ENCODE measurements at regions not wholly inside any gene's neighbourhood (a gene's known extent, or its start where the extent isn't known, plus 50 kb on each side); places are given as distances from the start of the nearest gene placed in this dataset.

DNA sequence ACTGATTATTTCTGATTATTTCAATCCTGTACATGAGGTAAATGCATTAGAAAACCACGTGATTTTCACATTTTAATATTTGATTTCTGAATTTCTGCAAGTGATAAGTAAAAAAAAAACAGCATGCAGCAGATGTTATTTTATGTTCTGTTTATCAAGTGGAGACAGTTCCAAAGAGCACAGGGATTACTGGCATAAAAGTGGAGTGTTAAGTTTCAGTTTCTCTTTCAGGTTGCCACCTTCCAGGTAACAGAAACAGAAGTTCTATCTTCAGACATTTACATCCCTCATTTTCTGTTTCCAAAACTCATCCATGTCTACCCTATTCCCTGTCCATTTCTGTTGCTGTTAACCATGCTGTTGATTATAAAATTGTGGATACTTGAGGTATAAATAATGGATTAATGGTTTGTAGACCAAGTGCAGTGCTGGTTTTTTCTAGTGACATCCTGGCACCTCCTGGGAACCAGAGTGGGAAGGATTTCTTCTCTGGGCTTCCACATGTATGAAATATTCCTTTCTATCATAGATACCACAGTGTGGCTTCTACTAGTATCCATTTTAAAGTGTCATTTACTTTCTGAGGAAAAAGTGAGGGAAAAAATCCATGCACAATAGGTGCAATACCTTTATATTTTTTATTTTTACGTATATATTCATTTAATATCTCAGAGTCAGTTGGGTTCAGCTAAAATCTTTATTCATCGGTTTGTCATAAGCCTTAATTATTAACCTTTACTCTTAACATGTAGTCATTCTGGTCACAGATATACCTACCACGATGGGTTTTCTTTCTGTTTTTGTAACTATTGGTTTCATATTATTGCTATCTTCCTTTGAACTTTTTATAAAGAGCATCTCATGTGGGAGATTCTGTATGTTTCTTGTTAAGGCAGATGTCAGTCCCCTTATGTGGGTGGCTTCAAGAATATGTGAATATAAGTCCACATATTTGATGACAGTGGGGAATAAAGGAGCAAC is 1010.0 kb downstream of the SQOR start:
- DNase-seq (ENCODE audit: low read depth in 3 of 3): no peak

DNA sequence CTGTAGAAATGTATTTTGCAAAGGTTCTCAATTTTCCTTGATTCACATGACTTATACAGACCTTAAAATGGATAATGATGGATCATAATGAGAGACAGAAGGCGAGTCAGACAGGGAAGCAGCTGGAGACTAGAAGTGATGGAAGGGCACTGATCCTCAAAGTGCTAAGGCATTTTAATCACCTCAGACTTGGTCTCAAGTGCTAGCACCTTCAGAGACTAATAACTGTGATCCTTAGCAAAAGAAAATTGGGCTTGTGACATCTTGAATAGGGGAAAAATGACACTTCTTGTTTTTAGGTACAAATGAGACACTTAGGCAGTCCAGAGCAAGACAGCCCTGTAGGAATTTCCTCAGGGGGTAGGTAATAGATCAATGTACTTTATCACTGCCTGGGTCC is 1011.7 kb downstream of the SQOR start:
- DNase-seq (ENCODE audit: low read depth in 3 of 3): no peak

DNA sequence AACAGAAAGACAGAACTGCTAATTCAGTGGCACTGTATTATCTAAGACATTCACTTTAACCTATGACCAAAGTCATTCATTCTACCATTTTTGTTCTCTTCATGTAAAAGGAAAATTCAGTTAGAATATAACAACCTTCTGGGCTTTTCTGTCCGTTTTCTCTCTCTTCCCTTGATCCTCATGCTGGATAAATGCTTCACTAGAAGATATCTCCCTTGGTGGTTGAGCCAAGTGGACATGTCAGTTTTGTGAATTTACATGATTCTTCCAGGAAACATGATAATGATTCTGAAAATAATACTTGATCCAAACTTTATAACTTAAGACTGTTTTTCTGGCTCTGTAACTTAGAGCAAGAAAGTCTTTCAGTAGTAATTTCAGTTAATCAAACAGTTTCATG is 1012.2 kb downstream of the SQOR start:
- no peak for DNase-seq (ENCODE audit: low read depth in 3 of 3)

DNA sequence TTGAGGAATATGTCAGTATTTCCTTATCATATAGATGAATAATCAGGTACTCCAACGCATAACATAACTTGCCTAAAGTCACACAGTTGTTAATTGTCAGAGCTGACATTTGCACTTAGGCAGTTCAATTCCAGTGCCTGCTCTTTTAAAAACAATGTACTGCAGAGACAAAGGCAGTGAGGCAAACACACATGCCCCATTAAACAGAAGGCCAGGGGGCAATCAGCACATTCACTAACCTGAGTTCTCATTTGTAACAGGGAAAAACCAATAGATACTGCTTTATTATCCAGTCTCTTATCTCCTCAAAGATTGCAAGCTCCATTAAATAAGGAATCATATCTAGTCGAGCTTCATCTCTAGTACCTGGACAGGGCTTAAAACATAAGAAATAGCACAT is 1017.4 kb downstream of the SQOR start:
- DNase-seq (ENCODE audit: low read depth in 3 of 3): no peak

DNA sequence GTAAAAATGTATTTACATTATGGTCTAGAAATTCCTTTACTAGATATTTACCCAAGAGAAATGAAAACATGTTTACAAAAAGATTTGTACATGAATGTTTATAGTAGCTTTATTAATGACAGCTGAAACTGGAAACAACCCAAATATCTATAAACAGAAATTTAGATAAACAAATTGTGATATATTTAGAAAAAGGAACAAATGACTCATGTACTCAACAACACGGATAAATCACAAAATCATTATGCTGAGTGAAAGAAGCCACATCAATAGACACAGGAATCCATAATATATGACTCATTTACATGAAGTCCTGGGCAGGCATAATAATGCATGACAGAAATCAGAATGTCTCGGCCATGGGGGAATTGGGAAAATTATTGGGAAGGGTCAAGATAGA is 1020.2 kb downstream of the SQOR start:
- DNase-seq (ENCODE audit: low read depth in 3 of 3): no peak

DNA sequence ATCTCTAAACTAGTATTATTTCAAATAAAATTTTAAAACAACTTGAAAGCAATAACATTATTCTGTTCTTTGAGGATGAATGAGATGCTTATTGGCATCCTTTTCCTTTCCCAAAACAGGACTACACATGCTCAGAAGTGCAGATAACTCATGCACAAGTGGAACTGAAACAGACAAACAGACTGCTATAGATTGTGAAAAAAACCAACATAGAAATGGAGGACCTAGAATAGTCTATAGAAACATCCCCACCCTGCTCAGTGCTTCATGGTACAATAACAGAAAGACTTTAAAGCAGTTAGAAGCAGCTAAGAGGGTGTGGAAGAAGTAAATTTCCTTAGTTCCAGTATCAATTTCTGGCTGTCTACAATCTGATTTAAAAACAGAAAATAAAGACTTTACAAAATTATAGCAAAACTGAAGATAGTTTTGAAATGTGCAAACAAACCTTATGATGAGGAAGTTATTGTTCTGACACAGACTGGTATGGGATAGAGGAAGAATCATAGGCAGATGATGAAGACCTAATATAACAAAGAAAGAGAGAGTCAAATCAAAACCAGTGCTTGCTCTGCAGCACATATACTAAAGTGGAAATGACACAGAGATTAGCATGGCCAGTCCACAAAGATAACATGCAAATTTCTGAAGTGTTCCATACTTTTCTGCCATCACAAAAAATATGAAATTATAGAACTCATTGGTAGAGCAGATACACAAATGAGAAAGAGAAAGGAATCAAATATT is 1025.4 kb downstream of the SQOR start:
- no peak for DNase-seq (ENCODE audit: low read depth in 3 of 3)

DNA sequence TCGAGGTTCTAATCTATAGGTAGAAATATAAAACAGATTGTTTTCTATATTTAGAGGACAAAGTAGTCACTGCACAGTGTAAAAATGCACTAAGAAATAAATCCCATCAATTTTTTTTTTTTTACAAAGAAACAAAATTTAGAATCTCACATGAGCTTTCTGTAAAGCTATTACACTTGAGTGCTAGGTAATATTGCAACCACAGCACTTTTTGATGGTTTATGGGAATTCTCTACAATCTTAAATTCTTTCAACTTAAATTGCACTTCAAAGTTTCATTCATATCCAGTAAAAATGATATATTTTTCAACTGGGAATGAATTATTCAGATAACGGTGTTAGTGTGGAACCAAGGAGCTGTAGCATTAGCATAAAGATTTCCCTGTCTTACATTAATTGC is 1035.4 kb downstream of the SQOR start:
- DNase-seq (ENCODE audit: low read depth in 3 of 3): no peak

DNA sequence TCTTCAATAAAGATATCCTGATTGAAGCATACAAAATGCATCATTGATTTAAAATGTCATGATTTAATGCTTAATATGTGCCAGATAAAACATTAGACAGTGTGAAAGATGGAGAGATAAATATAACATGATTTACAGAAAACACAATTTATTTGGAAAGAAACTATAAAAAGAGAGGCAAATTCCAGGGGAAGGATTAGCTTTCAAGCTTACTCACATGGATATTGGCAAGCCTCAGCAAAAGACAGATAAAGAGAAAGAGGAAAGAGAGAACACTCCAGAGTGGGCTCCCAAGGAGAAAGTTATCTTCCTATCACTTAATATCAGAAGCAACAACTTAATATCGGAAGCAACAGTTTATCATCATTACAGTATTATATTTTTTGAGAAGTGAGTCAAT is 1036.5 kb downstream of the SQOR start:
- no peak for DNase-seq (ENCODE audit: low read depth in 3 of 3)

DNA sequence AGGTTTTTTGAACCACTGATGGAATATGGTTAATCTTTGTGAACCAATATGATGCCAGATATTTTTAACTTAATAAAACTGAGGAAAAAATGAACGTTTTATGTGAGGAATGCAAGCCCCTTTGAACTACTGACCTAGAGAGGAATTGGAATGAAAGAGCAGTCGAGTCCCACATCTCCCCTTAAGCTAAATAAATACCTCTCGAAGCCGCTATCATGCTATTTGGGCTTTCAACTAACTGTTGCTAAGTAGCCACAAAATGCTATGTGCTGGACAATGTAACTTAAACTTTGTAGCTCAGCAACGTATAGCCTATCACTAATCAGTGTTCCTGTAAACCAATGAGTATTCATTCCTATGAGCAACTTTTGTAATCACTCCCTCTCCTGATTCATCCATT is 1037.2 kb downstream of the SQOR start:
- DNase-seq (ENCODE audit: low read depth in 3 of 3): no peak

DNA sequence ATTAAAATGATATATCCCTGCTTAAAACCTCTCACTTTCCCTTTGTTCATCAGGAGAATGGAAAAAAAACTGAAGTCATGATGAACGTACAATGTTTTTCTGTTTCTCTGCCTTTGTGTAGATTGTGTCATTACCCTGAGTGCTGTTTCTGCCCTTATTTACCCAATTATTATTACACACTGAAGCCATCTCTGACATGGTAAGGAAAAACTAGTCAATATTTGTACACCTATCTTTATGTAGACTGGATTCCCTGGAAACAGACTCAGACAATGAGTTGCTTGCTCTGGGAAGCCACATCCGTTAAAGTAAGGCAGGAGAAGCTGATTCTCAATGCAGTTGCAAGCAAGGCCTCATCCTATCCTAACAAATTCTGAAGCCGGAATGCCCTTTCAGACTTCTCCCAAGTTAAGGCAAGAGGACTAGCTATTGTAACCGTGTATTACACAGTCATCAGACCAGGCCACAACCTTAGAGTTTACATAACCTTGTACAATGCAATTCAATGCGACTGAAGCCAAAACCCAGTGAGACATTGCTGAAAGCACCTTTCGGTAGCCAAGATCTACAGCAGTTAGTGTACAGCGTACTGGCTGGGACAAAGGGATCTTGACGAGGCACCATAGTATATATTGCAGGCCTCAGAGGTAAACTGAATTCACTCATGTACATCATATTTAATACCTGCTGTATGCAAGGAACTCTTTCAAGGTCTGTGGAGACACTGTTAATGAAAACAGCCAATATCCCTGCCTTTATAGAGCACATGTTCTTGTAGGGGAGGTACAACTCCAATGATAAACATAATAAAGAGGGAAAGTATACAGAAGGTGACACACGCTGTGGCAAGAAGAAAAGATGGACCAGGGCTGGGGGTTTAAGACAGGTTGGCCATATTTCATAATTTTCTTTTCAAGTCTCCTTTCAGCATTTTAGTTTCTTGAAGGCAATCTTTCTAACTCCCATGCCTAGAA is 1040.8 kb upstream of the SEMA6D start:
- DNase-seq (ENCODE audit: low read depth in 3 of 3): no peak

DNA sequence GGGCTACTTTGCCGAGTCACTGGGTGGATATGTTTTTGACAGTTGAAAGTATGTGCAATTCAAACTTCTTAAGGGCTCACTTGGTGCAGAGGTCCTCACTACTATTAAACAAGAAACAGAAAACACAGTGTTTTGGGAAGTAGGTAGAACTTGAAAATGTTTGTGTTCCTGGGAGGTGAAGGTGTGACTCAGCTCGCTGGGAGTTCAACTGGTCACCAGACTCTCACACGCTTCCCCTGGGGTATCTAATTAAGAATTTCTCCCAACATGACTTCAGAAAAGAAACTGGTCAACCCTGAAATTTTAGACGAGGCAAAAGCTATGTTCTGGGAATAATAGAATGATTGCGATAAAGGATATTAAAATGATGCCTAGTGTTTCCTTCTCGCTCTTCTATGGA is 1039.8 kb upstream of the SEMA6D start:
- no peak for DNase-seq (ENCODE audit: low read depth in 3 of 3)

DNA sequence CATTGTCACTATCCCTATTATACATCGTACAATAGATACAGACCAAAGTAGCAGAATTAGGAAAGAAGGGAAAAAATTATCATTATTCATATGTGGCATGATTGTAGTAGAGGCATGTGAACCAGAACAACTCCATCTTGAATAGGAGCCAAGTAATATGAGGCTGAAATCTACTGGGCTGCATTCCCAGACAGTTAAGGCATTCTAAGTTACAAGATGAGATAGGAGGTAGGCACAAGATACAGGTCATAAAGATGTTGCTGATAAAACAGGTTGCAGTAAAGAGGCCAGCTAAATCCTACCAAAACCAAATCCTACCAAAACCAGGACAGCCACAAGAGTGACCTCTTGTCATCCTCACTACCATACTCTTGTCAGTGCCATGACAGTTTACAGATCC is 1035.4 kb upstream of the SEMA6D start:
- no peak for DNase-seq (ENCODE audit: low read depth in 3 of 3)

DNA sequence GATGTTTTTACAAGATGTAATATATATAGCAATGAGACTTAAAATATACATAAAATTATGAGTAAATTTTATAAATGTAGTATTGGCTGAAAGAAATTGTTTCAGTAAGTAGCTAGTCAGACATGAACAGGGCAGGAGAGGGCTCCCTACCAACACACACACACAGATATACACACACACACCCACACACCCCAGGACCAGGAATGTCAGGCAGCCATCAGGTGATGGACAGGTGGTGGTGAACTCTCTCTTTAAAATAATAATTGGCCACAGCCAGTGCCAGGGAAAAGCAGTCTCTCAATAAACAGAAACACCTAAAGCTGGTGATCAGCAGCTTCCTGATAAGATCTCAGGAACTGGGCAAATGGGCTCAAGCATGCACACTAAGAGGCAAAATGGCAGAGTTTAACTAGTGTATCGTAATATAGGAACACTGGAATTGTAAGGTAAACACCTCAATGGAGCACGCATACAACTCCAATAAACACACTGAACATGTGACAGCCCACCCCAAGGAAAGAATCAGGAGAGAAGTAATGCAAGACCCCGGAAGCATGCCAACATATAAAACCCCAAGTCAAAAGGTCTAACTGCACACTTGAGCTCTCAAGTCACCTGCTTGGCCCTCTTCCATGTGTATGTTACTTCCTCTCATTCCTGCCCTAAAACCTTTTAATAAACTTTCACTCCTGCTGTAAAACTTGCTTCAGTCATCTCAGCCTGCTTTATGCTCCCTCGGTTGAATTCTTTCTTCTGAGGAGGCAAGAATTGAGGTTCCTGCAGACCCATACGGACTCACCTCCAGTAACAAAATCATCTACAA is 1034.1 kb upstream of the SEMA6D start:
- no peak for DNase-seq (ENCODE audit: low read depth in 3 of 3)

DNA sequence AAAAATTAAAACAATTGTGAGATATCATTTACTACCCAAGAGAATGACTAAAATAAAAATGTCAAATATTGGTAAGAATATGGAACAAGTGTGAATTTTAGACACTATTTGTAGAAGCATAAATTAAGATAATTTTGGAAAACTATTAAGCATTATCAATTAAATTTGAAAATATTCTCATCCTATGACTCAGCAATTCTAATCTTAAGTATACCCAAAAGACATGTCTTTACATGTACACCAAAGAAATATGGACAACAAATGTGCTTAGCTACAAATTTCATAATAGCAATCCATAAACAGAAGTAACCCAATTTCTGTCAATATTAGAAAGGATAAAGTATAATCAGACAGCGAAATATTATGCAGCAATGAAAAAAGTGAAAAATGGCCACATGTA is 1032.2 kb upstream of the SEMA6D start:
- DNase-seq (ENCODE audit: low read depth in 3 of 3): no peak

DNA sequence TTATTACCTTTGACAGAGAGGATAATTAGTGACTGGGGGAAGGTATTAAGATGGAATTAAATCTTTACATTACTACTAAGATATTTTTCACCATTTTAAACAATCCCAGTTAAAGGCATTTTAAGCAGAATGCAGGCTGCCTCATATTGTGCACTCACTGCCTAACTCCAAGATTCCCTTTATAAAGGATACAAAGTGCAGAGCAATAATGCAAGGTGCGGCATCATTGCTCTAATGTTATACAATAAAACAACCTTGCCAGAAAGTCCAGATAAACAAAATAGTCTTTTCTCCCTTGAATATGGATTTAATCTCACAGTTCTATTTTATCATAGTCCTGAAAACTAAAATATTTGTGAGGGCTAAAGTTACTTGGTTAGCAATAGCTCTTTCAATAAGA is 1031.6 kb upstream of the SEMA6D start:
- DNase-seq (ENCODE audit: low read depth in 3 of 3): no peak

DNA sequence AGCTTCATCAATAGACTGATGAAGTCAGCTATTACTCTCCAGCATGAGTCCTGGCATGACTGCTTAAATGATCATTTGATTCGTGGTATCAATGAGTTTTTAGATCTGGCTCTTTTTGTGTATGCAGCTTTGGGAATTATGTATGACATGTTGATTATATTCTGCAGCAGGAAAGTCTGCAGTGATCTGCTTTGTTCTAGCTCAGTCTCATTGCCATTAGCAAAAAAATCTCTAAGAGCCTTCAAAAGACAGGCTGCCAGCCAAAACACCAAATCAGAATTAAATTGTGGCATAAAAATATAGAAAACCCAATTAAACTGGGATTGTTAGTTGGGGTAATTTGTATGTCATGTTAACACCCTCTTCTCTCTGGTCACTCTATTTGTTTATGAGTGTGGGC is 1021.0 kb upstream of the SEMA6D start:
- DNase-seq (ENCODE audit: low read depth in 3 of 3): no peak

DNA sequence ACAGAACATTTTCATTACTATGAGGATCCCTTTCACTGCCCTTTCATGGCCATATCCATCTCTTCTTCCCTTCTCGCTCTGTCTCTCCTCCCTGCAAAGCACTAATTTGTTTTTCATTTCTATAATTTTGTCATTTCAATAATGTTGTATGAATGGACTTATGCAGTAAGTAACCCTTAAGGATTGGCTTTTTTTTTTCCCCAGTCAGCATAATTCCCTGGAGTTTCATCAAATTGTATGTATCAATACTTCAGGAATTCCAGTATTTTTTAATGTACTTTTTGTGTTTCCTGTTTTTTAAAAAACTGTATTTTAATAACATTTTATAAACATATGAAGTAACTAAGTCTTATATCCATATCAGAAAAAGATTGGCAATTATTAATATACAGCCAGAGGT is 1016.0 kb upstream of the SEMA6D start:
- DNase-seq (ENCODE audit: low read depth in 3 of 3): no peak

DNA sequence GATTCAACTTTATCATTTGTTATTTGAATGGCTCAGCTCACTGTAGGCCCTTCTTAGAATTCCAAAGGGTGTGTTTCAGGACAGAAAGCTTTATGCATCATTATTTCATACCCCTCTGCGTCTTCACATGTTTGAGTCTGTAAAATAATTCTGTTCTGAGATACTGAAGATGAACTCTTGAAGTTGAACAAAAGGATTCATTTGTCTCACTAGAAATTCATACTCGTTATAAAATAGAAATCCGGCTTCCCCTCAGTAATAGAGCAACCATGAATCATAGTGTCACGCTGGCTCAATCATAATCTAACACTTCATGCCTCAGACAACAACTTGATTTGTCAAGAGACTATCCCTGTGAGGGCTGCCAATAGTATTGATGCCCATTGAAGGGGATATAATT is 1015.4 kb upstream of the SEMA6D start:
- no peak for DNase-seq (ENCODE audit: low read depth in 3 of 3)

DNA sequence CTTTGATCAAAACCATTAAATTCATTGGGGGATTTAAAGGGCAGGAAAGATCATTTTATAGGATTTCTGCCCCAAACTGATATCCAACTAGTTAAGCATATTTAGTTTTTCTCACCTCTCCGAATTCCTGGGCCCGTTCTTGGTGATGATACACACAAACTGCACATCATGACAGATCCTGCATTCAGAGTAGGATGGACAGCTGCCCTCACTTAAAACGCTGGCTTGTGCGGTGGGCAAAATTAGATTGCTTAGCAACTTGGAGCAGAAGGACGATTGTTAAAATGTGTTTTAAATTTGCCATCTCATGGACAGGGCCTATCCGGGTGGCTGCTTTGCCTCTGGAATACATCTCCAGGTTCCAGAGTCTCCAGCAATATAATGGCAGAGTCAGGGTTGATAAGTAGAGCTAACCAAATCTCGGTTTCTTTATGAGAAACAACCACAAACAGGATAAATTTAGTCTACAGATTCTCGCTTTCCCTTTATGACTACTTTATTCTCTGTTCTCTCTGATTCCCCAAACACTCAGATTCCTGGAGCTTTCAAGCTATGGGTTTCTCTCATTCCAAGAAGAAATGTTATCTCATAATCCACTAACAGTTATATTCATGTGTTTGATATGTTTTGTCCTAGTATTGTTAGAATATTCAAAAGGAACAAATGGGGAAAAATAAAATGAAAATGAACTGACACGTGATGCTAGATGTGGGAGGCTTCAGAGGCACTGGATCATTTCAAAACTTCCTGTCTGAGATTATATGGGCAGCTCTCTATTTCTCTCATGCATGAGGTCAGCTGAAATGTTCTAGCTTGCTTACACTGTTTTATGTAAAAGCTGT is 1014.1 kb upstream of the SEMA6D start:
- no peak for DNase-seq (ENCODE audit: low read depth in 3 of 3)

Measured in stimulated activated CD4-positive, alpha-beta T cell treated with anti-CD3 and anti-CD28 coated beads, TNF-alpha, amount 100 ng/mL, for 24 hours (primary cell).